Skeletal muscle tissue (tissue), 3 donors: ENCODE measurements at regions not wholly inside any gene's neighbourhood (a gene's known extent, or its start where the extent isn't known, plus 50 kb on each side); places are given as distances from the start of the nearest gene placed in this dataset.

Source experiments
- H3K27ac ChIP-seq: one replicate; pipeline ENCODE4 v1.7.0; 2013; ENCODE audit warnings: mild to moderate bottlenecking, low read depth, low read length, inconsistent platforms
- H3K27me3 ChIP-seq, 3 donors: one replicate each; pipeline ENCODE4 v1.7.0; 2013; ENCODE audit warnings: low read length in 3 of 3; ENCODE audit not compliant: control insufficient read depth in 3 of 3, insufficient read depth in 3 of 3
- H3K36me3 ChIP-seq, 3 donors: one replicate each; pipeline ENCODE4 v1.7.0; 2013; ENCODE audit warnings: low read length in 3 of 3; ENCODE audit not compliant: control insufficient read depth in 3 of 3, insufficient read depth in 3 of 3
- H3K4me1 ChIP-seq, 3 donors: one replicate each; pipeline ENCODE4 v1.7.0; 2013; ENCODE audit warnings: low read length in 3 of 3, mild to moderate bottlenecking in 3 of 3; ENCODE audit not compliant: control insufficient read depth in 3 of 3, insufficient read depth in 3 of 3
- H3K4me3 ChIP-seq, 3 donors: one replicate each; pipeline ENCODE4 v1.7.0; 2013; ENCODE audit warnings: low read length in 3 of 3
- H3K9ac ChIP-seq, 3 donors: one replicate each; pipeline ENCODE4 v1.7.0; 2013; ENCODE audit warnings: low read length in 3 of 3, mild to moderate bottlenecking in 3 of 3, moderate library complexity in 2 of 3, low read depth in 1 of 3
- H3K9me3 ChIP-seq, 3 donors: one replicate each; pipeline ENCODE4 v1.7.0; 2013; ENCODE audit warnings: low read length in 3 of 3; ENCODE audit not compliant: control insufficient read depth in 3 of 3
- donor health status: Osteomylitis.

DNA sequence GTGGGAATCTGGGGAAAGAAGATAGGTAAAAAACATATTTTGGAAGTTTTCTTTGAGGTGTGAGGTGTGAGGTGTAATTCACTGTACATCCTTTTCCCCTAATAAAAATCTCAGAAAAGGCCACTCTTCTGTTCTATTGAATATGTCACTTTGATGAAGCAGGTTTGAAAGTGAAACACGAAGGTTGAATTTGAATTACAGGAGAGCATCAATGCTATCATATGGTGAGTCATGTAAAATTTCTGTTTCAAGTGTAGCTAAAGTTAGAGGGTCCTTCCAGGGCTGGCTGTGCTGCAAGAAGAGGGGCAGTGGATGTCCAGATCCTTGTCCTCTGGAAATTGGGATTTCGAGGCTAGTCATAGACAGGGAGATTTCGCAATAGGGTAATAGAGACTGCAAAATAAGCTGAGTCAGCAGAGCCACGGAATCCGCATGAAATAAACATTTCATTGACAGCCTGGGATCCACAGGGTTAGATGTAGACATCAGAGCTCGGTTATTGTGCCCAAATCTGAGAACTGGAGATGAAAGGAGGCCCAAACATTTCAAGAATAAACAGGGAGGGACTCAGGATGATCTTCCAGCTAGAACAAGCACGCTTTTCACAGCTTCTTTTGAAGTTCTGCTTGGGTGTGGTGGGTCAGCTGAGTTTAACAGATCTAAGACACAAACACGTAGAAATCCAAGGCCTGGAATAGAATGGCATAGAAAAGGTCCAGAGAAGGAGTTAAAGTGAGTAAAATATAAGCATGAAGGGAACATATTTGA lies 194.4 kb upstream of the CDKN2B start:
- no peaks in the 10 kb centered on the region for H3K36me3 ChIP-seq
- no peaks in the 10 kb centered on the region for H3K9me3 ChIP-seq
- H3K4me1 ChIP-seq, result no peaks in the 10 kb centered on the region
- no peaks in the 10 kb centered on the region for H3K27me3 ChIP-seq
- no peak overlapping the region for H3K9ac ChIP-seq
- H3K27ac ChIP-seq, result no peak overlapping the region
- H3K4me3 ChIP-seq, result no peak overlapping the region

- H3K4me3 ChIP-seq, result no peak overlapping the region
- H3K9me3 ChIP-seq, result no peaks in the 10 kb centered on the region
- H3K4me1 ChIP-seq, result no peaks in the 10 kb centered on the region
- H3K9ac ChIP-seq, result no peak overlapping the region
- no peaks in the 10 kb centered on the region for H3K36me3 ChIP-seq
- no peak overlapping the region for H3K27ac ChIP-seq
- no peaks in the 10 kb centered on the region for H3K27me3 ChIP-seq
Measured at GRCh38 chr9:22204240-22204639, 195.1 kb upstream of the CDKN2B start.

DNA sequence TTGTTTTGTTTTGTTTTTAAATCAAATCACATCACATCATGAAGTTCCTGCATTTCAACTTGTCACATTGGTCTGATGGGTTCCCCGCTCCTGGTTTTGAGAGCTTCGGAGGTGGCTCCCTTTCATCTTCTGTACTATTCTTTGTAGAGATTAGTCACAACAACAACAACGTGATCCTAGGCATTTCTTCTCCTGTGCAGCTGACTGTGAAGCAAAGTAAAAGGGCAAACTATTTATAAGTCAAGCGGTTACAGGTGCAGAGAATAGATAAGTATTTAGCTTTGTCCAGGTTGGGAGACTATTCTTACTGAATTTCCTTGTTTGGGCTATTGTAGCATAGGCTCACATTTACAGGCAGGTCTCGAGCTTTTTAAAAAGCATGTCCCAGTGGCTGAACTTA lies 197.7 kb upstream of the CDKN2B start:
- Histone ChIP-seq H3K4me1 (no peaks in the 10 kb centered on the region), H3K4me3 (no peak overlapping the region), H3K27me3 (no peaks in the 10 kb centered on the region), H3K36me3 (no peaks in the 10 kb centered on the region), H3K9me3 (no peaks in the 10 kb centered on the region), H3K9ac (no peak overlapping the region), H3K27ac (no peak overlapping the region)

DNA sequence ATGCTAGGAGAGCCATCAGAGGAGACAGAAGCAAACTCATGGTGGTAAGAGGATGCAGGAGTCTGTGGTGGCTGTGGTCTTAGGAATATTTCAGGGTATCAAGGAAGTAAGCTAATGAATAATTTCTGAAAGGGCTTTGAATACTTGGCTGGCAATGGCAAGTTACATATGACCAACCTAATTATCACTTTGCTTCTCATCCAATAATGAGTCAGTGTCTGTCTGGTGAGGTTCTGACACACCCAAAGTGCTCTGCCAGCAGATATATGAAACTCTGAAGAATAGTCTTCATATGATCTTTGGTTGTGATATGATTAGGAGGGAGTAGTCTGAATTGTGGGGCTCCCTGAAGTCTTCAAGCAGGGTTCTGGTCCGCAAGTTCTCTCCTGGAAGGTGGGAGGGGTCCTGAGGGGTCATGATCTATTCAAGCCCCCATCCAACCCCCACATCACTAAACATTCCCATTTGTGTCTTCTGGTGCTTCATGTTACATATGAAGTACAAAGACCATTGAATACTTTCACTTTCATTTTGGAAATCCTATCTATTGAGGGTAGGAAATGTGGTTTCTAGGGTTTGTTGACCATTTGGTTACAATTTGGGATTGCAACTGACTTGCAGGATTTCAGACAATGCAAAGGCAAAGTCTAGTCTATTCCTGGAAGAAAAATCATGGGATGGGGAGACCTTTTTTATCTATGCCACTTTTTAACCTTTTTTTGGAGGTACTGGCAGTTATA lies 199.9 kb upstream of the CDKN2B start:
- no peaks in the 10 kb centered on the region for H3K4me1 ChIP-seq
- H3K9ac ChIP-seq, result no peak overlapping the region
- H3K9me3 ChIP-seq, result no peaks in the 10 kb centered on the region
- H3K36me3 ChIP-seq, result no peaks in the 10 kb centered on the region
- no peak overlapping the region for H3K27ac ChIP-seq
- H3K27me3 ChIP-seq, result no peaks in the 10 kb centered on the region
- H3K4me3 ChIP-seq, result no peak overlapping the region

DNA sequence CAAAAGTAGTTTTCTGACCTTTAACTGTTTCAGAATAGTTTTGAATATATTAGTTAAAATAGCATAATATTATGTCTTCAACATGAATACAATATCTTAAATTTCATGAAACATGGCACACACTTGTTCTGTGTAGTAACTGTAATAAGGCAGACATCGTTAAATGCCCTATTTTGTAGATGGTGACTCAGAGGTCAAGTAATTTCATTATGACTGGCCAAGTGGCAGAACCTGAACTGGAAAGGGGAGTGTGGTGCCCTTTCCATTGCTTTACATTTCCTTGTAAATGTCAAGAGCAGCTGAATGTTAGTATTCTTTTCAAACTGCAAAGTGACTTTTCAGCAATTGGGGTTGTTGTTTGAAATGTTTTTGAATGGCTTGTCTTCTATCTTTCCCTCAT lies 201.2 kb upstream of the CDKN2B start:
- Histone ChIP-seq H3K27me3 (no peaks in the 10 kb centered on the region), H3K4me3 (no peak overlapping the region), H3K4me1 (no peaks in the 10 kb centered on the region), H3K36me3 (no peaks in the 10 kb centered on the region), H3K27ac (no peak overlapping the region), H3K9ac (no peak overlapping the region), H3K9me3 (no peaks in the 10 kb centered on the region)

GRCh38 chr9:22210936-22211335 lies 201.8 kb upstream of the CDKN2B start:
- no peak overlapping the region for H3K9ac ChIP-seq
- no peak overlapping the region for H3K4me3 ChIP-seq
- H3K27me3 ChIP-seq, result no peaks in the 10 kb centered on the region
- H3K27ac ChIP-seq, result no peak overlapping the region
- no peaks in the 10 kb centered on the region for H3K36me3 ChIP-seq
- H3K4me1 ChIP-seq, result no peaks in the 10 kb centered on the region
- no peaks in the 10 kb centered on the region for H3K9me3 ChIP-seq

DNA sequence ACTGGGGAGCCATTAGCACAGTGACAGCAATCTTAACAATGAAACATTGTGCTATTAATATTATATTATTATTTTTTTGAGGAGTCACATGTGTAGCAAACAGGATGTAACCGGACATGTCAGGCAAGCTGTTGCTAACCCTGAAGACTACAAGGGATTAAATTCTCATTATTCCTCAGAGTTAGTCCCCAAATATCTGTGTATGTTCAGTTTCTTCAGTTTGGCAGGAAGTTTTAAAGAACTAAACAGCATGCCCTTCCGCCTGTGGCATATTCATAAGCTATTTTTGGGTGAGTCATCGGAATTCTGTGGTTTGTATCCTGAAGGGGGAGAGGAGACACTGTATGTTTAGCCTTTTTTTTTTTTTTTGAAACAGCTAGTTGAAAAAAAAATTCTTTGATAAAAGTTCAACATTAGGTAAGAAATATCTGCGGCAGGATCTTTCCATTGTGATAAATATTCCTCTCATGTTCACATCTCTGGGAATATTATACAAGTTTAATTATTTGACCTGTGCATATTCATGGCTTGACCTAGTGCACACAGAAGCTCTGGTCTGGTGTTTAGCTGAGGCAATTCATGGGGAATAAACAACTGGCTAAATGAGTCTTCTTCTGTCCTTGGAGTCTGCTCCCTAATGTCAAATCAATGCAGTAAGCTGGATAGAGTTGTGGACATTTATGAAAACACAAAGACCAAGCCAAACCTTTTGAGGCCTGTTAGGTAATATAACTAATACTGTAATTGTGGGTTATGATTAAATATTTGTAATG lies 202.7 kb upstream of the CDKN2B start:
- no peaks in the 10 kb centered on the region for H3K4me1 ChIP-seq
- H3K9me3 ChIP-seq, result no peaks in the 10 kb centered on the region
- H3K4me3 ChIP-seq, result no peak overlapping the region
- H3K36me3 ChIP-seq, result no peaks in the 10 kb centered on the region
- no peak overlapping the region for H3K9ac ChIP-seq
- no peak overlapping the region for H3K27ac ChIP-seq
- no peaks in the 10 kb centered on the region for H3K27me3 ChIP-seq

- Histone ChIP-seq H3K4me3 (no peak overlapping the region), H3K9ac (no peak overlapping the region), H3K9me3 (no peaks in the 10 kb centered on the region), H3K36me3 (no peaks in the 10 kb centered on the region), H3K4me1 (no peaks in the 10 kb centered on the region), H3K27me3 (no peaks in the 10 kb centered on the region), H3K27ac (no peak overlapping the region)
Measured at GRCh38 chr9:22214021-22214420, 204.9 kb upstream of the CDKN2B start.

DNA sequence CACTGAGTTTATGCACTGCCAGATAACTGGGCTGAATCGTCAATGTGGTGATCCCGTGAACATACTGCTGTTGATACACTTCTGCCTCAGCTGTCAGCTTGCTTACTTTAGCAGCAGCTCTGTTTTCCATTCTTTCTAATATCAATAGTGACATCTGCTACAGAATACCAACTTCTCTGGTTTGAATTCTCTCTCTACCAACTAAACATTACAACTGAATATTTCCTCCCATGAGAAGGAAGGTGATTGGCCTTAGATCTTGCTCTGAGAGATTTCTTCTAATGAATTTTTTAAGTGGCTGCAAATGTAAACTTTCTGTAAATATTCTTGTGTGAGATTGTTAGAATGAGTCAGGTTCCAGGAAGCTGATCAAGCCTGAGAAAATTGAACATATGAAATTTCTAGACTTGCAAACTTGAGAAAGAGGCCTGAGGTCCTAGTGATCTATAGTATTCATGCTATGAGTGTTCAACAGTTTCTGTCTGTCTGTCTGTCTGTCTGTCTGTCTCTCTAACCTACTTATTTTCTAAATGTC lies 205.5 kb upstream of the CDKN2B start:
- no peak overlapping the region for H3K4me3 ChIP-seq
- H3K27me3 ChIP-seq, result no peaks in the 10 kb centered on the region
- H3K9ac ChIP-seq, result no peak overlapping the region

DNA sequence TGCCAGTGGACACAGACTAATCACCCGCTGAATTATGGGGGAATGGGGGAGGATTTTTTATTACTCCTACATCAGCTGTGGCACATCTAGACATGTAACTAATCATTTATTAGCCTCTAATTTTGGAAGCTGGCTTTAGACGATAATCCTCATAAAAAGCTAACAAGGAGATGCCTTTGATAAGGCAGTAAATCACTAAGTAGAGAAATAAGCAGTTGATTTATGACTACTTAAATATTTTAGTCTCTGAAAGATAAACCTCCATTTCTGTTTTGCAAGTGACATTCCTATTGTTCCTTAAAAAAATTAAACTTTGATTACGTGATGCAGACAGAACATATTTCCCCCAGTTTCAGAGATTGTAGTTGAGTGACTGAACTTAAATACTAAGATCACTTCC lies 206.4 kb upstream of the CDKN2B start:
- Histone ChIP-seq H3K27ac (no peak overlapping the region), H3K27me3 (no peaks in the 10 kb centered on the region), H3K4me1 (no peaks in the 10 kb centered on the region), H3K4me3 (no peak overlapping the region), H3K9ac (no peak overlapping the region), H3K9me3 (no peaks in the 10 kb centered on the region), H3K36me3 (no peaks in the 10 kb centered on the region)

More for the DNA sequence above, 205.5 kb upstream of the CDKN2B start:
- Histone ChIP-seq H3K36me3 (no peaks in the 10 kb centered on the region), H3K4me1 (no peaks in the 10 kb centered on the region), H3K9me3 (no peaks in the 10 kb centered on the region), H3K27ac (no peak overlapping the region)
